Calu3 (cell line): ENCODE measurements at regions not wholly inside any gene's neighbourhood (a gene's known extent, or its start where the extent isn't known, plus 50 kb on each side); places are given as distances from the start of the nearest gene placed in this dataset.
"Not testable (repeated sequence)": the region's sequence is repeated elsewhere in the genome, so short reads cannot be mapped to it uniquely, and the experiment has no call there.

ENCODE experiments used
- BruUV-seq: library from RNA; stranded (reverse); fragments of 400-500 nt; replicated peaks from 2 replicates; lab custom pipeline; 2021; lab: Mats Ljungman, UMichigan
- CTCF ChIA-PET: fragments of 300-600 bp; sonication (Branson Sonifier 250); formaldehyde crosslinking; loops from one replicate; lab custom pipeline; 2022; ENCODE audit warnings: antibody characterized with exemption; lab: Charles Lee
- DNase-seq: peaks from one replicate; pipeline ENCODE4 v3.0.0; 2022
- H3K27ac Mint-ChIP-seq: one replicate; pipeline ENCODE4 v1.8.0; 2022; ENCODE audit warnings: mixed read lengths; ENCODE audit not compliant: unreplicated experiment
- H3K27me3 Mint-ChIP-seq: one replicate; pipeline ENCODE4 v1.8.0; 2022; ENCODE audit warnings: mixed read lengths; ENCODE audit not compliant: unreplicated experiment
- H3K36me3 Mint-ChIP-seq: one replicate; pipeline ENCODE4 v1.8.0; 2022; ENCODE audit warnings: mild to moderate bottlenecking, moderate library complexity, mixed read lengths; ENCODE audit not compliant: insufficient read depth, unreplicated experiment
- H3K4me1 Mint-ChIP-seq: one replicate; pipeline ENCODE4 v1.8.0; 2022; ENCODE audit warnings: mild to moderate bottlenecking, low read depth, mixed read lengths; ENCODE audit not compliant: unreplicated experiment
- H3K4me3 Mint-ChIP-seq: one replicate; pipeline ENCODE4 v1.8.0; 2022; ENCODE audit warnings: mild to moderate bottlenecking, low read depth, moderate library complexity, mixed read lengths; ENCODE audit not compliant: unreplicated experiment
- H3K9me3 Mint-ChIP-seq: one replicate; pipeline ENCODE4 v1.8.0; 2022; ENCODE audit warnings: low read depth, mixed read lengths; ENCODE audit not compliant: unreplicated experiment
- intact Hi-C: fragments of 100-400 bp; cut with micrococcal nuclease; formaldehyde crosslinking; loops from one replicate; pipeline ENCODE4 v1.10.0; 2022; ENCODE audit not compliant: unreplicated experiment
- TF ChIP-seq, protein P1 (sequence below): fragments of 200-600 bp; IDR thresholded peaks from one replicate; pipeline ENCODE4 v1.8.0; 2022; ENCODE audit warnings: antibody characterized with exemption; ENCODE audit not compliant: unreplicated experiment

DNA sequence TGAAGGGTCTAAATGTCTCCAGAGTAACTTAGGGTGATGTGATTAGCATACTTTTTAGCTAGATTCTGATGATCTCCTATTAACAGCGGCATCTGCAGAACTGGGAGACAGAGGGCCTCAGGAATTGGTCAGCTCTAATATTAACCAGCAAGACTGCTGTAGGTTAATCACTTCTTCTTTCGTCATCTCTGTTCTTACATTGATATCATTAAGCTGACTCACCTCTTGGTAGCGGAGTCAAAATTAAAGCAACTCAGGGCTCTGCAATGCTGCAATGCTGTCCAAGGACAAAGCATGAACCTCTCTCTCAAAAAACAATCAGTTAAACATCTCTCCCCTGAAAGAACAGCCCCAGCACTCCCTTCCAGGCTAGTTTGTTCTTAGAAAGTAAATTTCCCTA, 57.5 kb upstream of the TRA2B start:
- H3K4me3 Mint-ChIP-seq: no peak overlapping the region
- TF ChIP-seq, protein P1, sequence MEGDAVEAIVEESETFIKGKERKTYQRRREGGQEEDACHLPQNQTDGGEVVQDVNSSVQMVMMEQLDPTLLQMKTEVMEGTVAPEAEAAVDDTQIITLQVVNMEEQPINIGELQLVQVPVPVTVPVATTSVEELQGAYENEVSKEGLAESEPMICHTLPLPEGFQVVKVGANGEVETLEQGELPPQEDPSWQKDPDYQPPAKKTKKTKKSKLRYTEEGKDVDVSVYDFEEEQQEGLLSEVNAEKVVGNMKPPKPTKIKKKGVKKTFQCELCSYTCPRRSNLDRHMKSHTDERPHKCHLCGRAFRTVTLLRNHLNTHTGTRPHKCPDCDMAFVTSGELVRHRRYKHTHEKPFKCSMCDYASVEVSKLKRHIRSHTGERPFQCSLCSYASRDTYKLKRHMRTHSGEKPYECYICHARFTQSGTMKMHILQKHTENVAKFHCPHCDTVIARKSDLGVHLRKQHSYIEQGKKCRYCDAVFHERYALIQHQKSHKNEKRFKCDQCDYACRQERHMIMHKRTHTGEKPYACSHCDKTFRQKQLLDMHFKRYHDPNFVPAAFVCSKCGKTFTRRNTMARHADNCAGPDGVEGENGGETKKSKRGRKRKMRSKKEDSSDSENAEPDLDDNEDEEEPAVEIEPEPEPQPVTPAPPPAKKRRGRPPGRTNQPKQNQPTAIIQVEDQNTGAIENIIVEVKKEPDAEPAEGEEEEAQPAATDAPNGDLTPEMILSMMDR: no peak
- DNase-seq: no peak
- H3K36me3 Mint-ChIP-seq: no peaks in the 10 kb centered on the region
- no peaks in the 10 kb centered on the region for H3K9me3 Mint-ChIP-seq
- no TSS peak for BruUV-seq
- CTCF ChIA-PET: no interaction called here
- no peak overlapping the region for H3K27ac Mint-ChIP-seq
- no peaks in the 10 kb centered on the region for H3K4me1 Mint-ChIP-seq
- H3K27me3 Mint-ChIP-seq: peaks cover 69% of the 10 kb centered on the region
- intact Hi-C loops: no loop called here

DNA sequence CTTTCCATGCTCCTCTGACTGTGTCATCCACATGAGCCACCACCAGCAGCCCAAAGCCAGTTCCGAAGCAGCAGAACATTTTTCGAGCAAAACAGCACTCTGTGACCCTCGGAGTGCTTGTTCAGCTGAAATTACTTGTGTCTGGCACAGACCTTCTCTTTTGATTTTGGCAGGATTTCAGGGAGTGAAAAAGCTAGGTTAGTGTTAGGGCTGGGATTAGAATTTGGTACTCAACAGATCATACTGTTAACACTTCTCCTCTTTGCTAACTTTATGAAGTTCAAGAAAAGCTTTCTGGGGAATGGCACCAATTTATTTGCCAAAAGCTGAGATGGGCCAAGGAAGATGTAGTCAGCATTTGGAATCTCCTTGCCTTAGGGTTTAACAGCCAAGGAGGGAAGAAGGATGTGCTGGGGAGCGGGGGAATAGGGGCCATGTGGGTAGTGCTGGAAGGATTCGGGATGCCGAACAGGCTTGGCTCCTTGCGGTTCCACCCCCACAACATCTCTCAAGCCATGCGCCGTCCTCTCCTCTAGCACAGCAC, 55.1 kb upstream of the TRA2B start:
- BruUV-seq: no TSS peak
- DNase-seq: no peak
- H3K27ac Mint-ChIP-seq: no peak overlapping the region
- TF ChIP-seq, protein P1: no peak
- no peaks in the 10 kb centered on the region for H3K9me3 Mint-ChIP-seq
- H3K4me3 Mint-ChIP-seq: no peak overlapping the region
- H3K36me3 Mint-ChIP-seq: no peaks in the 10 kb centered on the region
- CTCF ChIA-PET: interaction anchor here (1.0 to 1.8 kb wide), 2 partner anchors 10 to 105 kb away, joined by 3 to 9 read pairs; no protein-coding TSS in a partner anchor
- no peaks in the 10 kb centered on the region for H3K4me1 Mint-ChIP-seq
- H3K27me3 Mint-ChIP-seq: peaks cover 76% of the 10 kb centered on the region
- intact Hi-C loops: no loop called here

DNA sequence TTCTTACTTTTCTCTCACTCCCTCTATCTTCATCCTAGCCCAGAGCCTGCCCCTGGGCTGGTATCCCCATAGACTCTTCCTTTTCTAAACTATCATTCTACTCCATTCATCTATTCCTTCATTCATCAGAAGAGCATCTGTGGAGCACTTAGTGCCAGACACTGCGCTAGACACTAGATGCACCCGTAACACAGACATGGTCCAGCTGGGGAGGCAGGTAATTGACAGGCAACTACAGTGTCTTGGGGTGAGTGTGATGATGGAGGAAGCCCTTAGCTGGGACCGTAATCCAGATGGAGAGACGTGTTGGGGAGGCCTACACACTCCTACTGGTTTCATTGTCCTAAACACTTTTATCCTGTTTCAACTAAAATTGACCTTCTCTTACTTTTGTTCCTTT, 53.2 kb upstream of the TRA2B start:
- H3K27me3 Mint-ChIP-seq: peaks cover 61% of the 10 kb centered on the region
- DNase-seq, BruUV-seq, H3K36me3 Mint-ChIP-seq, H3K27ac Mint-ChIP-seq, H3K4me1 Mint-ChIP-seq, H3K9me3 Mint-ChIP-seq, intact Hi-C loops, H3K4me3 Mint-ChIP-seq: not testable (repeated sequence)
- CTCF ChIA-PET: interaction anchor here (0.7 kb wide), 2 partner anchors 80 to 269 kb away, joined by 3 to 4 read pairs; no protein-coding TSS in a partner anchor

DNA sequence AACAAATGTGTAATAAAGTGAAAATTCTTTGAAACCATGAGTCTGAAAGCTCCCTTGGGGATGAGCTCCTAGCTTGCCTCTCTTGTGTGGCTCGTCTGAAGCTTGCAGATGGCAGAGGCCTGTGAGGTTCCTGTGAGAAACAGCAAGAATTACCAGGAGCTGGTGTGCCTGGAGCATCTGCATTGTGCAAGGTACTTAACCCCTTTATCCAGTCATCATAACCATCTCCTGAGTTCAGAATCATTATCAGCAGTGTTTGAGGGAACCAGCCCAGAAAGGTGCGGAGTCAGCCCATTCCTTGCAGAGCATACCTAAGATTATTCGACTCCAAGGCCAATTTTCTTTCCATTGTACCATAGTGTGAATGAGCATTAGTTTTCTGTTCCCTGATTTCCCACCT, 51.7 kb upstream of the TRA2B start:
- Mint-ChIP-seq H3K27ac (no peak overlapping the region), H3K4me3 (no peak overlapping the region), H3K36me3 (no peaks in the 10 kb centered on the region), H3K9me3 (no peaks in the 10 kb centered on the region), H3K4me1 (no peaks in the 10 kb centered on the region), H3K27me3 (peaks cover 47% of the 10 kb centered on the region)
- TF ChIP-seq, protein P1: no peak
- CTCF ChIA-PET: interaction anchor here (0.7 kb wide), 1 partner anchor 253 kb away, joined by 3 read pairs; no protein-coding TSS in a partner anchor
- intact Hi-C loops: loop anchor here (10.0 kb wide), 1 partner anchor 625 kb away; the partner anchor contains the start of gene AHSG
- no TSS peak for BruUV-seq
- DNase-seq: no peak

DNA sequence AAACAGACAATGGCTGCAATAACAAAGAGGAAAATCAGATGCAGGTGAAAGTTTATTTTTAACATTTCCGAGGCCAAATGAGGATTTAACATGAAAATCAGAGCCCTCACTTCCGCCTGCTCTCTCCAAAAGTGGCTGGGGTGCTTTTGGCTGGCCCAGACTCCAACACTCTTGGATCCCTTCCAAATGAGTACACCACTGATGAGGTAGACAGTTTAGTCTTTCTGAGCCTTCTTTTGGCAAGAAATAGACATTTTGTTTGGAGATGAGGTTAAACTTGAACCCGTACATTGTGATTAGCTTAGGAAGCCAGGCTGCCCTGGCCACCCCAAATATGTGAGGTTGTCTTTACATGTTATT, 51.0 kb upstream of the TRA2B start:
- Mint-ChIP-seq H3K27me3 (peaks cover 45% of the 10 kb centered on the region), H3K27ac (no peak overlapping the region), H3K4me1 (peaks cover under 1% of the 10 kb centered on the region), H3K36me3 (no peaks in the 10 kb centered on the region), H3K9me3 (no peaks in the 10 kb centered on the region), H3K4me3 (no peak overlapping the region)
- CTCF ChIA-PET: no interaction called here
- BruUV-seq: no TSS peak
- intact Hi-C loops: loop anchor here (10.0 kb wide), 1 partner anchor 626 kb away; the partner anchor contains the start of gene AHSG
- TF ChIP-seq, protein P1: no peak
- no peak for DNase-seq
